Skeletal muscle satellite cell (primary cell): ENCODE measurements at regions not wholly inside any gene's neighbourhood (a gene's known extent, or its start where the extent isn't known, plus 50 kb on each side); places are given as distances from the start of the nearest gene placed in this dataset.

Source experiments
- H3K27me3 ChIP-seq: 2 replicates; pipeline ENCODE4 v1.7.0; 2013; ENCODE audit warnings: low read length; ENCODE audit not compliant: control insufficient read depth, insufficient read depth
- H3K36me3 ChIP-seq: 2 replicates; pipeline ENCODE4 v1.7.0; 2013; ENCODE audit warnings: mild to moderate bottlenecking, control low read depth, low read length; ENCODE audit not compliant: insufficient read depth
- H3K4me1 ChIP-seq: 2 replicates; pipeline ENCODE4 v1.7.0; 2013; ENCODE audit warnings: low read length; ENCODE audit not compliant: control insufficient read depth, insufficient read depth
- H3K4me2 ChIP-seq: 2 replicates; pipeline ENCODE4 v1.7.0; 2013; ENCODE audit warnings: mild to moderate bottlenecking, low read length
- H3K4me3 ChIP-seq: 2 replicates; pipeline ENCODE4 v1.7.0; 2013; ENCODE audit warnings: low read length
- H3K9ac ChIP-seq: 2 replicates; pipeline ENCODE4 v1.7.0; 2013; ENCODE audit warnings: mild to moderate bottlenecking, low read depth, low read length, moderate library complexity
- H3K9me3 ChIP-seq: replicated peaks from 2 replicates; pipeline ENCODE4 v1.7.0; 2013; ENCODE audit warnings: mild to moderate bottlenecking, control low read depth, low read length

DNA sequence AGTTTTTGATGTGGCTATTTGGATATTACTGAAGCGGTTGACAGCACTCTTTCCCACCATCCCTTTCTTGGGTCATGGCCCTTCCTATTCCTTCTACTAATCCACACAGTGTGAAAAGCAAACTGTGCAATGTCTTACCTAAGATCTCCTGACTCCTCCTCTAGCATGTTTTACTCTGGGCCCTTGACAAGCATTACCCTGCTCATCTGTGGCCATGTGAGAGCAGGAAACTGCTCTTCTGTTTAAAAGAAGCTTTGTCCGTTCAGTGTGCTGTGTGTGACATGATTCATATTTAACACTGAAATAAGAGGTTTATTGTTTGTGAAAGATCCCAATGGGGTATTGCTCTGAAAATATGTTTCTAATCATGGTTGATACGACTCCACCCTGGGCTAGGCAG lies 1022.5 kb downstream of the AACS start:
- Histone ChIP-seq H3K4me3 (no peak overlapping the region), H3K9me3 (no peaks in the 10 kb centered on the region), H3K9ac (no peak overlapping the region), H3K36me3 (no peaks in the 10 kb centered on the region), H3K27me3 (no peaks in the 10 kb centered on the region), H3K4me1 (no peaks in the 10 kb centered on the region), H3K4me2 (no peak overlapping the region)

DNA sequence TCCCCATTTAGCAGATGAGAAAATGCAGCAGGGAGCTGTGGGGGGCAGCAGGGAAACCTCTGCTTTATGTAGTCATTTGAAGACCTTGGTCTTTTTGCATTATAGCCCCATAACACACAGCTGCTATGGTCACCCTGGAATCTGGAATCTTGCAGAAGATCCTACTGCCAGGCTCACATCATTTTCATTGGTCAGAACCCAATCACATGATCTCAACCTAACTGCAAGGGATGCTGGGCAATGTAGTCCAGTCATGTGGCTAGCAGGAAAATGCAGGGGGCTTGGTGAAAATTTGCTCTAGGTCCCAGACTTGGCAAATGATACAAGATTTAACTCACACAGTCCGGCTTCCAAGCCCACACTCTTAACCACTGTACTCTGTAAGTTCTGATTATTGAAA lies 1028.7 kb downstream of the AACS start:
- Histone ChIP-seq H3K4me1 (no peaks in the 10 kb centered on the region), H3K9me3 (no peaks in the 10 kb centered on the region), H3K27me3 (no peaks in the 10 kb centered on the region), H3K36me3 (no peaks in the 10 kb centered on the region), H3K4me2 (no peak overlapping the region), H3K4me3 (no peak overlapping the region), H3K9ac (no peak overlapping the region)

DNA sequence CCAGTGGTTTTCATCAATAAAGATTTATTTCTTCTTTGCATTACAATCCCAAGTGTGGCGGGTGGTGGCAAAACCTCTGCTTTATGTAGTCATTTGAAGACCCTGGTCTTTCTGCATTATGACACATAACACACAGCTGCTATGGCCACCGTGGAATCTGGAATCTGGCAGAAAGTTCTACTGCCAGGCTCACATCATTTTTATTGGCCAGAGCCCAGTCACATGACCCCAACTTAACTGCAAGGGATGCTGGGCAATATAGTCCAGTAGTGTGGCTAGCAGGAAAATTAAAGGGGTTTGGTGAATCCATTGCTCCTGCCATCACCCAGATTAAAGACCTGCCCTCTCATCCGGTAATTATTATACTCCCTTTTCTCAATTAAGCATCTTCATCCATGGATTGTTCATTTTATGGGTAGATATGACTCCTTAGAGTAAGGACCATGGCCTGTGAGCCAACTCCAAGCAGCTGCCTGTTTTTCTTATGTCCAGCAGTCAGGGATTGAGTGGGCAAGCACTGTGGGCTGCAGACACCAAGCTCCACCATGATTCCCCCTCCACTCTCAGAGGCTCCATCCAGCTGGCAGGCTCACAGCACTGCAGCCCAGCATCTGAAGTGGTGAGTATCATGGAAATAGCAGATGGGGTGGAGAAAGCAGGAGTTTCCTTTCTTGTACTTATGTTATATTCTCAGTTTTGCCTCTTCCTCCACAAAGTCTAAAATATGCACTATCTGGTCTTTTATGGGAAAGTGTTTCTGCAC lies 1030.7 kb downstream of the AACS start:
- Histone ChIP-seq H3K4me1 (no peaks in the 10 kb centered on the region), H3K9ac (no peak overlapping the region), H3K4me2 (no peak overlapping the region), H3K36me3 (no peaks in the 10 kb centered on the region), H3K9me3 (no peaks in the 10 kb centered on the region), H3K27me3 (no peaks in the 10 kb centered on the region), H3K4me3 (no peak overlapping the region)

DNA sequence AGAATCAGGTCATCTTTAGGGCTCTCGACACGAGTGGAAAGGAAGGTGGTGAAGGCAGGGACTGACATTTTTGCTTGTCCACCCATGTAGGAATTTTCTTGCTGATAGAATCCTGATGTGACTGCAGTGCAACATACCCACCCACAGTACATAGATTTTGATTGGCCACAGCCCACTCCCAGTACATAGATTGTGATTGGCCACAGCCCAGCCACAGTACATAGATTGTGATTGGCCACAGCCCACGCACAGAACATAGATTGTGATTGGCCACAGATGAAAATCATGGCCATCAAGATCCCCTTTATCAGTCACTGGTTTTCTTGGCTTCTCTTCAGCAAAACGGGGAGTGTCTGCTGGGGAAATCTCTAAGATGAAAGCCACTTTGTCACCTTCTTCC lies 1041.5 kb downstream of the AACS start:
- H3K36me3 ChIP-seq: no peaks in the 10 kb centered on the region
- no peaks in the 10 kb centered on the region for H3K9me3 ChIP-seq
- H3K4me3 ChIP-seq: no peak overlapping the region

DNA sequence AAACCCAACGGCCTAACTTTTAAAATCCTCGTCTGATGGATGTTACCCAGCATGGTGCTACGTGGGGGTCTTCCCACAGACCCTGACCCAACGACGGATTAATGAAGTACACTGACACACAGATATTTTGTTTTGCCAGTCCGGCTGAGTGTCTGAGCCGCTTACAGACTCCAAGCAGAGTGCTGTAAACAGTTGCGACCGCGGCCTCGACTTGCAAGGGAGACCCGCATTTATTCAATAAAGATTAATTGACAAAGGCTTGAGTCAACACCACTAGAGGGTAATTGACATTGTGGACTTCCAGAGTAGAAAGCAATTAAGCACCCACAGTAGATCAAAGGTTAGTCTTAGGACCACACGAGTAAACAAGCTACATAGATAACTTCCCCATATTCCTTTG lies 1042.4 kb downstream of the AACS start:
- Histone ChIP-seq H3K36me3 (no peaks in the 10 kb centered on the region), H3K4me1 (no peaks in the 10 kb centered on the region), H3K9me3 (no peaks in the 10 kb centered on the region), H3K4me3 (no peak overlapping the region), H3K9ac (no peak overlapping the region), H3K27me3 (no peaks in the 10 kb centered on the region), H3K4me2 (no peak overlapping the region)

More for the DNA sequence above, 1041.5 kb downstream of the AACS start:
- Histone ChIP-seq H3K4me1 (no peaks in the 10 kb centered on the region), H3K27me3 (no peaks in the 10 kb centered on the region), H3K4me2 (no peak overlapping the region), H3K9ac (no peak overlapping the region)

DNA sequence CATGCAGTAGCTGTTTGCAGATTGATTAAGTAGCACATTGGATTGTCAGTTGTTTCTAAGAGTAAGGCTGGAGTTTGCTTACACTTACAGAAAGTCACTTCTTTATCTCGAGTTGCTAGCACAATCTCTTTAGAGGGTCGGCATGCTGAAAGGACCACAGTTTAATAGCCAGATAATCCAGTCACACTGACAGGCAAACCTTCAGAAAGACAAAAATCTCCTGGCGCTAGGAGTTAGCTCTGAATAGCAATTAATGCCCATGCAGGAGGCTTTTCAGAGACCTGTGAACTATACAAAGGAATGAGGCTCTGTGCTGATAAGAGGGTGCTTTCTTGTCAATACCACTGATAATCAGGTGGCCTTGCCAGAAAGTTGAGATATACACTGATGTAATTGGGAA lies 1043.0 kb downstream of the AACS start:
- Histone ChIP-seq H3K4me3 (no peak overlapping the region), H3K4me2 (no peak overlapping the region), H3K27me3 (no peaks in the 10 kb centered on the region), H3K4me1 (no peaks in the 10 kb centered on the region), H3K9ac (no peak overlapping the region), H3K9me3 (no peaks in the 10 kb centered on the region), H3K36me3 (no peaks in the 10 kb centered on the region)

DNA sequence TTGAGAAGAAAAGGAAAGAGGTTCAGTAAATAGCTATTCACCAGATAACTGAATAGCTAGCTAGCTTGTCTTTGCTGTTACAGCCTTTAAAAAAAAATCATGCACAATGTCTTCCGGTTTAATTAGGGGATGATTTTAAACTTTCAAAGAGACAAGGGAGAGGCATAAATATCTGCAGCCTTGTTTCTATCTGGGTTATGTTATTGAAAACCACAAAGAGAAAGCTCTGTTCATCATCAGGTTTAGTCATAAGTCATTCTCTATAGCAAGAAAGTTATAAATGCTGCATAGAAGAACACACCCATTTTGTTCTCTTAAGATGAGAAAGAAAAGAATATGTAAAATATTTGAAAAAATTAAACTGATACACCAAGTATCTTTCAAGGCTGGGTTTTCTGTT lies 1046.9 kb downstream of the AACS start:
- H3K4me3 ChIP-seq: no peak overlapping the region
- H3K9me3 ChIP-seq: no peaks in the 10 kb centered on the region
- no peaks in the 10 kb centered on the region for H3K4me1 ChIP-seq
- no peaks in the 10 kb centered on the region for H3K36me3 ChIP-seq
- no peak overlapping the region for H3K4me2 ChIP-seq
- no peak overlapping the region for H3K9ac ChIP-seq
- no peaks in the 10 kb centered on the region for H3K27me3 ChIP-seq

DNA sequence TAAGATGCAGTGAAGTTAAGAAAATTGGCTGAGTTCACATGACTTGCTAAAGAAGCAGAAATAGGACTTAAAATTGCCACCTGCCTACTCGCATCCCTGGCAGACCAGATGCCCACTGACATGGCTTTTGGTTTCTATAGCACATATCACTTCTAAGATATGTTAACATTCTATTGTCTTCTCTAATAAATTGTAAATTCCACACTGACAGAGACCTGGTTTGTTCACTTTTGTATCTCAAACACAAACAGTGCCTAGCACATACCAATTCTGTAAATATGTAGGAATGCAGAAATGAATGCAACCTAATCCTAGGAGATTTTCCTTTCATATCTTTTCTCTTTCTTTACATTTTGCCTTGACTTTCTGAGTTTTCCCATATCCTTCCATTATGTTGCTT lies 1047.6 kb downstream of the AACS start:
- Histone ChIP-seq H3K36me3 (no peaks in the 10 kb centered on the region), H3K4me1 (no peaks in the 10 kb centered on the region), H3K9me3 (no peaks in the 10 kb centered on the region), H3K4me3 (no peak overlapping the region), H3K4me2 (no peak overlapping the region), H3K9ac (no peak overlapping the region), H3K27me3 (no peaks in the 10 kb centered on the region)

DNA sequence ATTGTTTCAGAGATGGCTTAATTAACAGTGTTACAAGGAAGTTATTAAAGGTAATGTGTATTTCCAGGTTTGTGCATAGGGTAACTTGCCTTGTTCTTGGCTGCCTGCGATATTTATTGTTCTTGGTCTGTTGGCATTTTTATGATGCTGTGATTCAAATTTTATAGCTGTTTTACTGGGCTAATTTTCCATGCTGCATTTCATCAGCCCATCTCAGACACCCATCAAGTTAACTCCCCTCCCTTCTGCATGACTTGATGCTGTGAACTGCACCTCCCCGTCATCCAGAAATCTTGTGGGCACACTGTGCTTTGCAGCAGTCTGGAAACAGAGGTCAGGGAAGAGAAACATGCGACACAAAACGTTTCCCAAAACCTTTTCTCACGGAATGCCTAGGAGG lies 1049.2 kb downstream of the AACS start:
- no peaks in the 10 kb centered on the region for H3K9me3 ChIP-seq
- no peaks in the 10 kb centered on the region for H3K36me3 ChIP-seq
- no peaks in the 10 kb centered on the region for H3K27me3 ChIP-seq
- no peak overlapping the region for H3K4me3 ChIP-seq
- H3K4me1 ChIP-seq: no peaks in the 10 kb centered on the region
- H3K9ac ChIP-seq: no peak overlapping the region
- no peak overlapping the region for H3K4me2 ChIP-seq

DNA sequence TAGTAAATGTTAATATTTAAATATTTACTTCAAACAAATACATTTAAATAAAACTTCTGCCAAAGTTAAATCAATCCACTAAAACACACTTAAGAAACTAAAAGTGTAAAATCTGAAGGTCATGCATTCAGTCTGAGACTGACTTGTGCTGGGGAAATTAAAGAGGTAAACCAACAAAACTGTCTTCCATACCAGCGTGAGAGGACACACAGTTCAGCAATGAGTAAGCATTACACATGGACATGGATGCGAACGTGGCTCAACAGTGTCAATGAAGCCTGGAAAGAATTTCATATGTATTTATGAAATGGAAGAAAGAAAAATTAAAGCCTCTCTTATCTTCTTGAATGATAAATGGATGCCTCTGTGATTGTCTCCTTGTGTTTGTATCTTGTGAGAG lies 1052.3 kb downstream of the AACS start:
- no peaks in the 10 kb centered on the region for H3K9me3 ChIP-seq
- H3K4me2 ChIP-seq: no peak overlapping the region
- no peaks in the 10 kb centered on the region for H3K27me3 ChIP-seq
- no peak overlapping the region for H3K4me3 ChIP-seq
- H3K36me3 ChIP-seq: no peaks in the 10 kb centered on the region
- H3K4me1 ChIP-seq: no peaks in the 10 kb centered on the region
- H3K9ac ChIP-seq: no peak overlapping the region

DNA sequence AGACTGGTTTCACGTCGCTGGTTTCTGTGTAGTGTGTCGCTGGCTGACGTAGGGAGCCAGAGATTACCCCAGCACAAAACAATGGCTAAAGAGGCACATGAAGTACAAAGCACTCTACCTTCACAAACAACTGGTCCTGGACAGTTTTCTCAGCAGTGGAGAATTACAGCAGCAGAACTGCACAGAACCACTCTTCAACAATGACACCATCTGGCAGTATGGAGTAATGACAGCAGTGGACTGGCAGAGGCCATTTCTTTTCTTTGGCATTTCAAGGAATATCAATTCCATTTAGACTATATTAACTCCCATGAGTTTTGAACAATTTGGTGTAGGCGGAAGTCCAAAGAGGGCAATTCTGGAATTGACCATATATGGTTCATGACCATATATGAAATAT lies 1074.1 kb downstream of the AACS start:
- H3K4me2 ChIP-seq: no peak overlapping the region
- H3K36me3 ChIP-seq: no peaks in the 10 kb centered on the region
- no peak overlapping the region for H3K9ac ChIP-seq
- H3K4me3 ChIP-seq: no peak overlapping the region
- no peaks in the 10 kb centered on the region for H3K27me3 ChIP-seq
- no peaks in the 10 kb centered on the region for H3K4me1 ChIP-seq
- peaks cover 6% of the 10 kb centered on the region for H3K9me3 ChIP-seq

DNA sequence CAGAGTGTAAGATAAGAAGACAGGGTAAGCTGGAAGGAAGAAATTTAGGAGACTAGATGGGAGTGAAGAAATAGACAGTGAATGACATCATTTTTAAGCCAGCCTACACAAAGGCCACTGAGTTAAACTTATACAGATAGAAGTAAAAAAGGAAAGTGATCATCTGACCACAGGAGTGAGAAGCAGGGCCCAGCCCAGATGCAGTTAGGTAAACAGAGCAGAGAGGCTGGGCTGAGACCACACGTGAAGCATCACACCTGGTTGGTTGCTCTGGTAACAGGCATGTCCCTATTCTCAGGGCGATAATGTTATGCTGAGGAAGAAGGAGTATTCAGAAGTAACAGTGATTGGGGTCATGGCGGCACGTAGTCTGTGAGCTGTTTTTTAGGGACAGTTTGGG lies 1079.4 kb downstream of the AACS start:
- Histone ChIP-seq H3K4me3 (no peak overlapping the region), H3K27me3 (no peaks in the 10 kb centered on the region), H3K4me1 (no peaks in the 10 kb centered on the region), H3K4me2 (no peak overlapping the region), H3K9me3 (no peaks in the 10 kb centered on the region), H3K36me3 (no peaks in the 10 kb centered on the region), H3K9ac (no peak overlapping the region)
